ENCODE measurements at regions not wholly inside any gene's neighbourhood (a gene's known extent, or its start where the extent isn't known, plus 50 kb on each side); places are given as distances from the start of the nearest gene placed in this dataset.

GRCh38 chr4:34718576-34719245 is 1525.6 kb downstream of the ARAP2 start:
- TF ChIP-seq SUZ12 (IDR thresholded peaks at IDR 0.05; ENCODE audit: extremely low read depth, insufficient read depth, insufficient read length), result no peak
- no peak for TF ChIP-seq YY1 (IDR thresholded peaks at IDR 0.05; ENCODE audit: insufficient read depth, insufficient read length)
- TF ChIP-seq ZNF274 (IDR thresholded peaks at IDR 0.05; ENCODE audit: low read depth, low read length), result no peak

Data from NT2/D1 (cell line).